ENCODE measurements at regions not wholly inside any gene's neighbourhood (a gene's known extent, or its start where the extent isn't known, plus 50 kb on each side); places are given as distances from the start of the nearest gene placed in this dataset.

DNA sequence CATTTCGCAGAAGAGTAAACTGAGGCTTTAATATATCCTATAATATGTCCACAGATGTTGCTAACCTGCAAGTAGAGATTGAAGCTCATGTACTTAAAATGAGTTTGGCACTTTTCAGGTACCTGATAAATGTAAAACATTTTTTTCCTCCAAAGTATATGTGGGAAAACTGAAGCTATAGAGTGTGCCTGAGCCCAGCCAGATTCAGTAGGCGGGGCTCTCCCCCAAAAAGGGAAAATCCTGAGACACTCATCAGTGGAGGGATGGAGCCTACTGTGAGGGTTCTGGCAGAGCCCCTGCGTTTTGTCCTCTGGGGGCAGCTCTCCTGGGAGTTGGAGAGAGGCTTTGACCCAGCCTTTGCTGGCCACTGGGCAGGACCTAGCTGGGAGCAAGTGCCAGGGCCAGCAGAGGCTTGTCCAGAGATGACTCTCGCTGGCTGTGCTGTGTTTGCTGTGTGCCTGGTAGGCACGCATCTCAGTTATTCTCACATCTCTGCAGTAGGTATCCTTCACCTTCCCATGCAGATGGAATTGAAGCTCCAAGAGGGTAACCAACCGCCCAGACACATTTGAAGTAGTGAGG is 81.1 kb upstream of the SPRY4 start:
- no peaks in the 10 kb centered on the region for H3K4me1 ChIP-seq (replicated peaks)
- H3K4me3 ChIP-seq, result no peak overlapping the region
- H3K9me3 ChIP-seq, result no peaks in the 10 kb centered on the region
- 85% methylated on average over 6 of the region's 6 CpGs for WGBS
- H3K36me3 ChIP-seq, result no peaks in the 10 kb centered on the region
- DNase-seq (ENCODE audit: low spot score), result no peak
- intact Hi-C loops (cut with DNase I), result no loop called here
- TF ChIP-seq, protein P1, sequence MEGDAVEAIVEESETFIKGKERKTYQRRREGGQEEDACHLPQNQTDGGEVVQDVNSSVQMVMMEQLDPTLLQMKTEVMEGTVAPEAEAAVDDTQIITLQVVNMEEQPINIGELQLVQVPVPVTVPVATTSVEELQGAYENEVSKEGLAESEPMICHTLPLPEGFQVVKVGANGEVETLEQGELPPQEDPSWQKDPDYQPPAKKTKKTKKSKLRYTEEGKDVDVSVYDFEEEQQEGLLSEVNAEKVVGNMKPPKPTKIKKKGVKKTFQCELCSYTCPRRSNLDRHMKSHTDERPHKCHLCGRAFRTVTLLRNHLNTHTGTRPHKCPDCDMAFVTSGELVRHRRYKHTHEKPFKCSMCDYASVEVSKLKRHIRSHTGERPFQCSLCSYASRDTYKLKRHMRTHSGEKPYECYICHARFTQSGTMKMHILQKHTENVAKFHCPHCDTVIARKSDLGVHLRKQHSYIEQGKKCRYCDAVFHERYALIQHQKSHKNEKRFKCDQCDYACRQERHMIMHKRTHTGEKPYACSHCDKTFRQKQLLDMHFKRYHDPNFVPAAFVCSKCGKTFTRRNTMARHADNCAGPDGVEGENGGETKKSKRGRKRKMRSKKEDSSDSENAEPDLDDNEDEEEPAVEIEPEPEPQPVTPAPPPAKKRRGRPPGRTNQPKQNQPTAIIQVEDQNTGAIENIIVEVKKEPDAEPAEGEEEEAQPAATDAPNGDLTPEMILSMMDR (IDR thresholded peaks at IDR 0.05), result no peak
- H3K27me3 ChIP-seq (replicated peaks; ENCODE audit: insufficient read depth), result no peaks in the 10 kb centered on the region
- no peak overlapping the region for H3K27ac ChIP-seq

DNA sequence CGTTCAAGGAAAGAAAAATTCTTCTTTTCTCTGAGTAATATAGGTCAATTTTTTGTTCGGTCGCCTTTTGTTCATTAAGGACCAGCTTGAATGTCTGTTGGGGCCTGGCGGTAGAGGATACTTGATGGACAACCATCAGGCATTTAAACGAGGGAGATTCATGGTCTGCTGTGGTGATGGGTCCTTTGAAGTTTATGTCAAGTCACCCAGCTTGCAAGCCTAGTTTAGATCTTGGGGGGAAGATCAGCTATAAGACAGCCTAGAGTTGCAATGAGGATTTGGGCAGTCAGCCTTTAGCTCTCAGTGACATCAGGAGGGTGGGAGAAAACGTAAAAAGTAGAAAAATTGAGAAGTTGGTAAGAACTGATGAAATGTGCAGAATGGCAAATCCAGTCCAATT is 80.2 kb upstream of the SPRY4 start:
- Histone ChIP-seq H3K4me1 (replicated peaks) (no peaks in the 10 kb centered on the region), H3K27me3 (replicated peaks; ENCODE audit: insufficient read depth) (no peaks in the 10 kb centered on the region), H3K27ac (no peak overlapping the region), H3K4me3 (no peak overlapping the region), H3K36me3 (no peaks in the 10 kb centered on the region), H3K9me3 (no peaks in the 10 kb centered on the region)
- intact Hi-C loops (cut with DNase I), result no loop called here
- WGBS, result 67% methylated on average over 6 of the region's 6 CpGs
- DNase-seq (ENCODE audit: low spot score), result no peak
- TF ChIP-seq POLR2A (IDR thresholded peaks at IDR 0.05) (no peak), POLR2AphosphoS5 (IDR thresholded peaks at IDR 0.05) (no peak)
- TF ChIP-seq, protein P1 (IDR thresholded peaks at IDR 0.05), result no peak

DNA sequence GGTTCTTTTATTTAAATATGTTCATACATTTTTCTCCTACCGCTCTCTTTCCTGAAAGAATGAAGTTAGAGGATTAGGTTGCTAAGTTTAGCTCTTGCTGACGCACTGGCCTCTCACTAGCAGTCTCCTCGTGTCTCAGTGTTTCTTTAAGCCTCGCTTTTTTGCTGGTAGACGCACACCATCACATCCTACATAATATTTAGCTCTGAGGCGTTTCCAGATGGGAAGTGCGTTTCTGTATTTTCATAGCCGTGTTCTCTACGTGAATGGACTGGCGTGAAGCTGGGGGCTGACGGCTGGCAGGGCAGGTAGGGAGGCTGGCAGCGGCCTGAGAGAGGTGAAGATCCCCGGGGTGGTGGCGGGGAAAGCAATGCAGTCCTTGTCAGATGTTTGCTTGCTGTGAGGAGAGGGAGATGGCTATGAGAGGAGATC is 79.2 kb upstream of the SPRY4 start:
- intact Hi-C loops (cut with DNase I), result no loop called here
- no peaks in the 10 kb centered on the region for H3K4me1 ChIP-seq (replicated peaks)
- H3K4me3 ChIP-seq, result no peak overlapping the region
- H3K9me3 ChIP-seq, result no peaks in the 10 kb centered on the region
- no peak for TF ChIP-seq POLR2A (IDR thresholded peaks at IDR 0.05)
- TF ChIP-seq POLR2AphosphoS5 (IDR thresholded peaks at IDR 0.05), result no peak
- TF ChIP-seq, protein P1 (IDR thresholded peaks at IDR 0.05), result no peak
- no peak for DNase-seq (ENCODE audit: low spot score)
- H3K27me3 ChIP-seq (replicated peaks; ENCODE audit: insufficient read depth), result no peaks in the 10 kb centered on the region
- WGBS, result 58% methylated on average over 14 of the region's 14 CpGs
- no peaks in the 10 kb centered on the region for H3K36me3 ChIP-seq
- peak overlapping the region in 1 of 2 donors; percentile 28 for H3K27ac ChIP-seq

DNA sequence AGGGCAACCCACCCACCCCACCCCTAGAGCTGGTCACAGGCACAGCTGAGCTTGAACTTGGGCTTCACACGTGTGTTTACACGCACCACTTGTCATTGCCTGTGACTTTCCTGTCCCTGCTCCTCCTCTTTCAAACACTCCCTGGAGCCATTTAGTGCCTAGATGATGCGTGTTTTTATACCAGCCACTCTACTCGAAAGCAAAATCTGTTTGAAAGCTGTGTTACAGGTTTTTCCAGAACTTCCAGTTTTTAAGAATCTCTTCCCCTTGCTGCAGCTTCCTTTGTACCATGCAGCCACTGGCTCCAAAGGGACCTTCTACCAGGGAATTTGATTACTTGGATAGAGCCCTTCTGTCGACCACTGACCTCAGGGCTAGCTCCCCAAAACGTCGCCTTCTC is 78.8 kb upstream of the SPRY4 start:
- H3K27ac ChIP-seq, result no peak overlapping the region
- H3K9me3 ChIP-seq, result no peaks in the 10 kb centered on the region
- TF ChIP-seq POLR2AphosphoS5 (IDR thresholded peaks at IDR 0.05) (peak; percentile 34), POLR2A (IDR thresholded peaks at IDR 0.05) (no peak)
- TF ChIP-seq, protein P1 (IDR thresholded peaks at IDR 0.05), result no peak
- no peaks in the 10 kb centered on the region for H3K36me3 ChIP-seq
- peak; percentile 31 for DNase-seq (ENCODE audit: low spot score)
- WGBS, result 28% methylated on average over 7 of the region's 7 CpGs
- no peak overlapping the region for H3K4me3 ChIP-seq
- intact Hi-C loops (cut with DNase I), result no loop called here
- no peaks in the 10 kb centered on the region for H3K4me1 ChIP-seq (replicated peaks)
- no peaks in the 10 kb centered on the region for H3K27me3 ChIP-seq (replicated peaks; ENCODE audit: insufficient read depth)

DNA sequence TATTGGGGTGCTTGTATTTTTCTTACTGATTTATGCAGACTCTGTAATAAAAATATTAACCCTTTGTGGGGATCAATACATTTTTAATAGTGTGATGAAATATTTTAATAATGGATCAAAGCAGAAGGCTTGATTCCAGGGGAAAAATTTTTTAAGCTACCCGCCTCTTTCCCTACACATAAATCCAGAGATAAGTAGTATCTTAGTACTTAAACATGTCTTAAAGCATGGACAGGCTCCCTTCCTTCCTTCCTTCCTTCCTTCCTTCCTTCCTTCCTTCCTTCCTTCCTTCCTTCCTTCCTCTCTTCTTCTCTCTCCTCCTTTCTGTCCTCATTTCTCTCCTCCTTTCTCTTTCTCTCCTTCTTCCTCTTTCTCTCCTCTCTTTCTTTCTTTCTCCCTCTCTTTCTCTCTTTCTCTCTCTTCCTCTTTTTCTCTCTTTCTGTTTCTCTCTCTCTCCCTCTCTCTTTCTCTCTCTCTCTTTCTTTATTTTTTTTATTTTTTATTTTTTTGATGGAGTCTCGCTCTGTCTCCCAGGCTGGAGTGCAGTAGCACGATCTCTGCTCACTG is 78.0 kb upstream of the SPRY4 start:
- WGBS, result 98% methylated on average over 3 of the region's 3 CpGs
- no peak overlapping the region for H3K27ac ChIP-seq

More for the DNA sequence above, 78.0 kb upstream of the SPRY4 start:
- no peak for TF ChIP-seq POLR2A (IDR thresholded peaks at IDR 0.05)
- TF ChIP-seq POLR2AphosphoS5 (IDR thresholded peaks at IDR 0.05), result no peak
- TF ChIP-seq, protein P1 (IDR thresholded peaks at IDR 0.05), result no peak
- no peaks in the 10 kb centered on the region for H3K4me1 ChIP-seq (replicated peaks)
- no peaks in the 10 kb centered on the region for H3K27me3 ChIP-seq (replicated peaks; ENCODE audit: insufficient read depth)
- intact Hi-C loops (cut with DNase I), result no loop called here
- no peak for DNase-seq (ENCODE audit: low spot score)
- no peaks in the 10 kb centered on the region for H3K9me3 ChIP-seq
- no peak overlapping the region for H3K4me3 ChIP-seq
- no peaks in the 10 kb centered on the region for H3K36me3 ChIP-seq
